Aorta (tissue), 5 donors: ENCODE measurements at regions not wholly inside any gene's neighbourhood (a gene's known extent, or its start where the extent isn't known, plus 50 kb on each side); places are given as distances from the start of the nearest gene placed in this dataset.
"Not testable (repeated sequence)": the region's sequence is repeated elsewhere in the genome, so short reads cannot be mapped to it uniquely, and the experiment has no call there.

ENCODE experiments used
- ATAC-seq: fragments of 200-7000 bp; cut with Tn5 transposase; one replicate; pipeline ENCODE4 v1.9.1; 2022; ENCODE audit warnings: moderate library complexity; ENCODE audit not compliant: low FRiP score
- DNase-seq, 2 donors: peaks; one replicate each; pipeline ENCODE4 v3.0.0-alpha.2; 2020
- H3K27ac ChIP-seq, 2 donors: one replicate each; pipeline ENCODE4 v1.5.1; 2013; ENCODE audit warnings: low read length in 2 of 2, mild to moderate bottlenecking in 2 of 2, moderate library complexity in 2 of 2, control low read depth in 1 of 2, inconsistent platforms in 1 of 2, low read depth in 1 of 2
- H3K27me3 ChIP-seq, 2 donors: one replicate each; pipeline ENCODE4 v1.6.1; 2013; ENCODE audit warnings: control low read depth in 1 of 2, low read length in 1 of 2, mild to moderate bottlenecking in 1 of 2, moderate library complexity in 1 of 2; ENCODE audit not compliant: insufficient read depth in 2 of 2, control insufficient read depth in 1 of 2
- H3K36me3 ChIP-seq, 2 donors: one replicate each; pipeline ENCODE4 v1.6.1; 2013; ENCODE audit warnings: control low read depth in 1 of 2, low read length in 1 of 2, mild to moderate bottlenecking in 1 of 2; ENCODE audit not compliant: insufficient read depth in 2 of 2, control insufficient read depth in 1 of 2
- H3K4me1 ChIP-seq, 2 donors: one replicate each; pipeline ENCODE4 v1.6.1; 2013; ENCODE audit warnings: low read length in 2 of 2, control low read depth in 1 of 2, mild to moderate bottlenecking in 1 of 2, moderate library complexity in 1 of 2; ENCODE audit not compliant: insufficient read depth in 2 of 2, control insufficient read depth in 1 of 2
- H3K4me3 ChIP-seq, 2 donors: one replicate each; pipeline ENCODE4 v1.5.1; 2013; ENCODE audit warnings: low read length in 2 of 2, control low read depth in 1 of 2, mild to moderate bottlenecking in 1 of 2
- H3K9me3 ChIP-seq: one replicate; pipeline ENCODE4 v1.6.1; 2013; ENCODE audit warnings: mild to moderate bottlenecking, low read length; ENCODE audit not compliant: control insufficient read depth
- WGBS, 2 donors: extraction: QIAGEN DNeasy Blood & Tissue Kit; methylation state at CpG; one replicate each; pipeline ENCODE4 v1.1.7; 2013; 5-methylcytosine and 5-hydroxymethylcytosine counted together
- intact Hi-C, 2 donors: fragments of 100-400 bp; cut with DNase I; formaldehyde crosslinking; loops; one replicate each; pipeline versions ENCODE4 v1.14.2 to v1.15.0; 2022
- donor health status: healthy with polysubstance abuse.
- donor health status: Bipolar disorder and iron deficiency.
- donor health status: DM: no; HTN: no; CAD: no.
- donor health status: DM: no; HTN: no; CAD: no.
- donor health status: DM: yes; HTN: yes; CAD: no.

GRCh38 chr2:89537862-89538261, 846.4 kb downstream of the RPIA start:
- H3K27me3 ChIP-seq, ATAC-seq, H3K4me1 ChIP-seq, H3K4me3 ChIP-seq, H3K9me3 ChIP-seq, intact Hi-C loops, H3K36me3 ChIP-seq, H3K27ac ChIP-seq: not testable (repeated sequence)
- DNase-seq: peak in 1 of 2 donors; percentile 27
- 95 to 98% methylated on average over 5 to 6 of the region's 14 CpGs for WGBS, 2 donors

- 85 to 86% methylated on average over 4 to 5 of the region's 8 CpGs for WGBS, 2 donors
- intact Hi-C loops: not testable (repeated sequence)
- peak in 1 of 2 donors; percentile 15 for DNase-seq
Measured at GRCh38 chr2:89544110-89544509, 852.6 kb downstream of the RPIA start.

GRCh38 chr2:89579154-89579553, 887.7 kb downstream of the RPIA start:
- H3K27ac ChIP-seq, H3K27me3 ChIP-seq, intact Hi-C loops, H3K4me1 ChIP-seq, ATAC-seq, H3K9me3 ChIP-seq, H3K4me3 ChIP-seq, H3K36me3 ChIP-seq: not testable (repeated sequence)
- WGBS, 2 donors: 94% methylated on average over 5 to 6 of the region's 8 CpGs
- DNase-seq: peak in 1 of 2 donors; percentile 33

More at GRCh38 chr2:89544110-89544509, 852.6 kb downstream of the RPIA start:
- H3K27ac ChIP-seq, H3K9me3 ChIP-seq, ATAC-seq, H3K27me3 ChIP-seq, H3K36me3 ChIP-seq, H3K4me3 ChIP-seq, H3K4me1 ChIP-seq: not testable (repeated sequence)

- DNase-seq: peak; percentile 40 to 68
- H3K36me3 ChIP-seq, H3K27ac ChIP-seq, H3K4me3 ChIP-seq, H3K4me1 ChIP-seq, H3K9me3 ChIP-seq, H3K27me3 ChIP-seq, intact Hi-C loops, ATAC-seq: not testable (repeated sequence)
- WGBS, 2 donors: 0 to 38% methylated on average over 4 to 6 of the region's 17 CpGs
Measured at GRCh38 chr2:89582816-89583215, 891.3 kb downstream of the RPIA start.

- intact Hi-C loops, H3K9me3 ChIP-seq, H3K36me3 ChIP-seq, ATAC-seq, H3K27ac ChIP-seq, H3K27me3 ChIP-seq, H3K4me3 ChIP-seq, H3K4me1 ChIP-seq: not testable (repeated sequence)
- 76 to 81% methylated on average over 6 to 10 of the region's 14 CpGs for WGBS, 2 donors
- peak; percentile 24 to 42 for DNase-seq
Measured at GRCh38 chr2:89584046-89584445, 892.6 kb downstream of the RPIA start.

GRCh38 chr2:89584868-89585557, 893.5 kb downstream of the RPIA start:
- H3K4me3 ChIP-seq: peak overlapping the region in 1 of 2 donors; percentile 26
- H3K4me1 ChIP-seq, H3K9me3 ChIP-seq, ATAC-seq, intact Hi-C loops, H3K27me3 ChIP-seq, H3K36me3 ChIP-seq, H3K27ac ChIP-seq: not testable (repeated sequence)
- 3 to 16% methylated on average over 7 to 12 of the region's 21 CpGs for WGBS, 2 donors
- DNase-seq: peak in 1 of 2 donors; percentile 36

- H3K9me3 ChIP-seq, H3K27me3 ChIP-seq, intact Hi-C loops, H3K27ac ChIP-seq, H3K36me3 ChIP-seq, H3K4me1 ChIP-seq: not testable (repeated sequence)
- ATAC-seq (peak; percentile 90), DNase-seq (peak; percentile 68 to 82)
- peak overlapping the region in 1 of 2 donors; percentile 26 for H3K4me3 ChIP-seq
- WGBS, 2 donors: 1 to 3% methylated on average over 16 to 27 of the region's 34 CpGs
Measured at GRCh38 chr2:89585558-89585920, 894.1 kb downstream of the RPIA start.

- DNase-seq: peak in 1 of 2 donors; percentile 17
- H3K4me1 ChIP-seq, H3K9me3 ChIP-seq, H3K27me3 ChIP-seq, H3K4me3 ChIP-seq, intact Hi-C loops, H3K27ac ChIP-seq, ATAC-seq, H3K36me3 ChIP-seq: not testable (repeated sequence)
- WGBS, 2 donors: 36 to 58% methylated on average over 3 of the region's 4 CpGs
Measured at GRCh38 chr2:89599843-89600242, 908.4 kb downstream of the RPIA start.

- H3K9me3 ChIP-seq, ATAC-seq, H3K4me3 ChIP-seq, intact Hi-C loops, H3K27me3 ChIP-seq, DNase-seq, H3K27ac ChIP-seq, H3K4me1 ChIP-seq, H3K36me3 ChIP-seq: not testable (repeated sequence)
- WGBS, 2 donors: 63 to 81% methylated on average over 2 of the region's 2 CpGs
Measured at GRCh38 chr2:89606514-89606913, 915.0 kb downstream of the RPIA start.
